Renal cortex interstitium (tissue), 11 donors: ENCODE measurements at regions not wholly inside any gene's neighbourhood (a gene's known extent, or its start where the extent isn't known, plus 50 kb on each side); places are given as distances from the start of the nearest gene placed in this dataset.

Experiments used
- DNase-seq, 11 donors: peaks; one replicate each; pipeline ENCODE4 v3.0.0-alpha.2; 2013; ENCODE audit warnings: low read depth in 9 of 11, low spot score in 4 of 11; ENCODE audit errors: extremely low read depth in 1 of 11

DNA sequence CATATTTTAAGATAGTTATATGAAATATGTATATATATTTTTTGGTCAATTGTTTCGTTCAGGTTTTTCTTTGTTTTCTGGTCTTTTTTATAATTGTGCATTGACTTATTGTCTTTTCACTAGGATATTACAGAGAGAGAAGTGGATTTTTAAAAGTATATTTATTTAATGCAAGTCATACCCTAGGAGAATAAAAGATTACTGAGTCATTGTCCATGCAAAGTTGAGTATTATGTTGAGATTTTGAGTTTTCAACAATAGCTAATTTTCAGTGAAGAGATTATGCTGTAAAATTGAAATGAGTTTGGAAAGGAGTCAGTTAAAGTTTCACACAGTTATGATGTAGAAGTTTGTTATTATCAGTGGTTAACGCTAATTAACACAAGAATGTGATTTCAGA is 203.6 kb upstream of the SPRED2 start:
- DNase-seq: no peak

DNA sequence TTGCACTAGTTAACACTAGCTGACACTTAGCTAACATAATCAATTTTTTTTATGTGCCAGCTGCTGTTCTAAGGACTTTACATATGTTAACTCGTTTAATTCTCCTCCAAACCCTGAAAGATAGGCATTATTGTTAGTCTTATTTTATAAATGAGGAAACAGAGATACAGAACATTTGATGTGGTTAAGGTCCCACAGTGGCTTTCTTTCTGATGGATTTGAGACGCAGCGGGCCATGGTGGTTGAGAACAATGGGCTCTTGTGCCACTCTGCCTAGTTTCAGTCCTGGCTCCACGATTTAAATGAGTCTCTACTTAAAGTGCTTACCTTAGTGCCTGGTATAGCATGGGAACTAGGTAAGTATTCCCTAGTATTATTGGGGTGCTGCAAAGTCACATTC is 201.9 kb upstream of the SPRED2 start:
- no peak for DNase-seq

DNA sequence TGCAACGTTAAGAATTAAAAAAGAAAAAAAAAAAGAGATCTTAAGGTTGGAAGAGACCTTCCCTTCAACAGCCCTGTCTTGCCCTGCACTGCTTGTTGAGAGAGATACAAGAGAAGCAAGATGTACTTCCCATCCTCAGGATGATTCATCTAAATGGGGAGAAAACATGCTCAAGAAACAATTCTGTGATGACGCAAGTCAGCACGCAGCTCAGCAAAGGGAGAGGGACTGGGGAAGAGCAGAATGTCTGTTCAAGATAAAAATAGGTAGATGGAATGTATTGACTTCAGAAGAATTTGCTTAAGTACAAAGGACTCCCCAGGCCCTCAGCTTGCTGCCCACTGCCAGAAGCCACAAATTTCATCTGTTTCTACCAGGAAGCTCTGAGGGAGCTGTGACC is 198.2 kb upstream of the SPRED2 start:
- DNase-seq: no peak

- no peak for DNase-seq
These were observed 195.8 kb upstream of the SPRED2 start for GRCh38 chr2:65628156-65628555.

- DNase-seq: no peak
These were observed 194.4 kb upstream of the SPRED2 start for GRCh38 chr2:65626831-65627230.

GRCh38 chr2:65625982-65626381 is 193.6 kb upstream of the SPRED2 start:
- no peak for DNase-seq

DNA sequence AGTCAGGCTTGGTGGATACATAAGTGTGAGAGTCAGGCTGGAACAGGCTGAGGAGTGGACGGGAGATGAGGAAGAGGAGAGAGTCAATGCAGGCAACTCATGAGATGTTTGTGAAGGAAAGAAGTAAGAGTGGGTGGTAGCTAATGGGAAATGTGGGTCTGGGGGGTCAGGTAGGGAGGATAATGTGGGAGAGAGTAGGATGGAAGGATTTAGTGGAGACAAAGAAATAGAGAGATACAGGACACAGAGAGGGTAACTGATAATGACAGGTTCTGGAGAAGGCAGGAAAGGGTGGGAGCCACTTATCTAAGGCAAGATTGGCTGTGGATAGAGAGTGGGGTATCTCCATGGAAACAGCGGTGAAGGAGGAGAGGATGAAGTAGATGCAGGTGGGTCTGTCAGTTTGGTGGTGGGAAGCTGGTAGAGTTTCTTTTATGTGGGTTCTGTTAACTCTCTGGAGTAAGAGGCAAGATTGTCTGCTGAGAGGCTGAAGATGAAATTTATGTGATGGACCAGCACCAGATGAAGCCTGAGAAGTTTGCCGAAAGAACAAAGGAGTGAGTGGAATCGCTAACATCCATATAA is 190.6 kb upstream of the SPRED2 start:
- DNase-seq: no peak

DNA sequence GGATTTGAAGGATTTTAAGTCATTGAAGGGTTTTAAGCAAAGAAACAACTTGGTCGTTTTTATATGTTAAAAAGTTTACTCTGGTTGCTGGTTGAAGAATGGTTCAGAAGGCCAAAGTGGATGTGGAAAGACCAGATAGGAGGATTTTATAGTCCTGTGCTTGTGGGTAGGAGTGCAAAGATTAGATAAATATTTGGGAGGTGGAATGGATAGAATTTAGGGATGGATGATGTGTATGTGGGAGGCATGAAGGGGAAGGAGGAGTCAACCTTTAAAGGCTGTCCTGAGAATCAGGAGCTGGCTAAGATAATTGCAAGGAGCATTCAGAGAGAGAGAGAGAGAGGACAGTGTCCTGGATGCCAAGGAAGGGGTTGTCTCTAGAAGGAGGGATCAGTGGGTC is 190.1 kb upstream of the SPRED2 start:
- no peak for DNase-seq

- no peak for DNase-seq
These were observed 188.1 kb upstream of the SPRED2 start for GRCh38 chr2:65620524-65620923.

- DNase-seq: no peak
These were observed 187.6 kb upstream of the SPRED2 start for GRCh38 chr2:65620026-65620425.

- DNase-seq: no peak
These were observed 183.2 kb upstream of the SPRED2 start for GRCh38 chr2:65615602-65616001.

- DNase-seq: no peak
These were observed 181.7 kb upstream of the SPRED2 start for GRCh38 chr2:65613968-65614555.

GRCh38 chr2:65611488-65611887 is 179.1 kb upstream of the SPRED2 start:
- DNase-seq: no peak

GRCh38 chr2:65608916-65609315 is 176.5 kb upstream of the SPRED2 start:
- peak in 2 of 11 donors; percentile 37 to 38 for DNase-seq

- DNase-seq: peak in 2 of 11 donors; percentile 36 to 43
These were observed 176.1 kb upstream of the SPRED2 start for GRCh38 chr2:65608466-65608865.

GRCh38 chr2:65607662-65608305 is 175.4 kb upstream of the SPRED2 start:
- DNase-seq: no peak

DNA sequence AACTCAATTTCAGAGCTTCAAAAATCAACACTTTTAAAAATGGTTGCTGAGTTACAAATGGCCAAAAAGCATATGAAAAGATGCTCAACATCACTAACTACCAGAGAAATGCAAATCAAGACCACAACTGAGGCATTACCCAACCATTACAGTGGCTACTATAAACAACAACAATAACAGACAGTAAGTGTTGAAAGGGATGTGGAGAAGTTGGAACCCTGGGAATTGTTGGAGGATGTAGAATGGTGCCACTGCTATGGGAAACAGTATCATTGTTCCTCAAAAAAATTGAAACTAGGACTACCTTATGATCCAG is 173.3 kb upstream of the SPRED2 start:
- no peak for DNase-seq

GRCh38 chr2:65605058-65605742 is 172.8 kb upstream of the SPRED2 start:
- no peak for DNase-seq

DNA sequence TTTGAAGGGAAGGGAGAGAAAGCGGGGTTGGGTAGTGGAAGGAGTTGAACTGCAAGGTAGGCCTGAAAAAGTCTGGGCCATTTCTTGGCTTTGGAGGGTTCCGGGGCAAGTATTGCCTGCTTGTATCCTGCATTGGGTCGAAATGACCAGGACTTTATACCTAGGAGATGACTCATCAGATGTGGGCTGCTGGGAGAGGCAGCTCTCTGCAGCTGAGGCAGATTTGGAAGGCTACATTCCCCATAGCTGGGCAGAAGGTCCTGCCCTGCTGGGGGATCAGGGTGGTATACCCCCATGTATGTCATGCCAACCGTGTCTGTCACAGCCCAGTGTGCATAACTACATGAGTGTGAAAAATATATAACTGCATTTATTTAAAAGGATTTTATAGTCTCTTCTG is 171.8 kb upstream of the SPRED2 start:
- DNase-seq: no peak

GRCh38 chr2:65602603-65603235 is 170.3 kb upstream of the SPRED2 start:
- DNase-seq: no peak
